Neuronal stem cell (in vitro differentiated cells): ENCODE measurements at regions not wholly inside any gene's neighbourhood (a gene's known extent, or its start where the extent isn't known, plus 50 kb on each side); places are given as distances from the start of the nearest gene placed in this dataset.

Experiments
- DNase-seq: peaks from one replicate; pipeline ENCODE4 v3.0.0-alpha.2; 2013; ENCODE audit warnings: low spot score
- H2AFZ ChIP-seq: one replicate; pipeline ENCODE4 v1.6.1; 2013; ENCODE audit warnings: mild to moderate bottlenecking, low read length, inconsistent platforms
- H2AK5ac ChIP-seq: 2 replicates; pipeline ENCODE4 v1.6.1; 2013; ENCODE audit warnings: low read depth, mild to moderate bottlenecking, inconsistent platforms, low read length, moderate library complexity, mixed read lengths
- H2BK120ac ChIP-seq: 2 replicates; pipeline ENCODE4 v1.6.1; 2013; ENCODE audit warnings: low read depth, mild to moderate bottlenecking, inconsistent platforms, low read length, moderate library complexity, mixed read lengths
- H2BK12ac ChIP-seq: one replicate; pipeline ENCODE4 v1.6.1; 2013; ENCODE audit warnings: low read length, inconsistent platforms
- H2BK15ac ChIP-seq: 2 replicates; pipeline ENCODE4 v1.6.1; 2013; ENCODE audit warnings: mild to moderate bottlenecking, low read length, inconsistent platforms, mixed read lengths
- H2BK5ac ChIP-seq: one replicate; pipeline ENCODE4 v1.6.1; 2013; ENCODE audit warnings: inconsistent platforms, mild to moderate bottlenecking, low read length, moderate library complexity
- H3K14ac ChIP-seq: one replicate; pipeline ENCODE4 v1.6.1; 2013; ENCODE audit warnings: low read length, inconsistent platforms
- H3K18ac ChIP-seq: 2 replicates; pipeline ENCODE4 v1.6.1; 2013; ENCODE audit warnings: low read length, inconsistent platforms
- H3K23ac ChIP-seq: 2 replicates; pipeline ENCODE4 v1.6.1; 2013; ENCODE audit warnings: low read depth, mild to moderate bottlenecking, mixed read lengths, low read length, inconsistent platforms; ENCODE audit not compliant: poor library complexity
- H3K27ac ChIP-seq: replicated peaks from 3 replicates; pipeline ENCODE4 v1.5.1; 2013; ENCODE audit warnings: low read length, inconsistent platforms
- H3K27me3 ChIP-seq, 3 experiments: 2 replicates each; pipeline ENCODE4 v1.6.1; 2013; ENCODE audit warnings: low read length in 3 of 3, mild to moderate bottlenecking in 2 of 3, inconsistent platforms in 1 of 3, low read depth in 1 of 3, mixed read lengths in 1 of 3, moderate library complexity in 1 of 3; ENCODE audit not compliant: control insufficient read depth in 3 of 3, insufficient read depth in 3 of 3
- H3K36me3 ChIP-seq, 2 donors: replicated peaks in 1 of 2; 2 replicates each; pipeline ENCODE4 v1.6.1; 2013; ENCODE audit warnings: low read length in 2 of 2; ENCODE audit not compliant: control insufficient read depth in 2 of 2, insufficient read depth in 2 of 2
- H3K4ac ChIP-seq: 2 replicates; pipeline ENCODE4 v1.6.1; 2013; ENCODE audit warnings: inconsistent platforms, mild to moderate bottlenecking, low read length, moderate library complexity
- H3K4me1 ChIP-seq, 2 donors: 1 replicate in 1 of 2; 2 replicates in 1 of 2; pipeline ENCODE4 v1.6.1; 2013; ENCODE audit warnings: low read length in 2 of 2, low read depth in 1 of 2; ENCODE audit not compliant: control insufficient read depth in 2 of 2, insufficient read depth in 1 of 2
- H3K4me2 ChIP-seq: one replicate; pipeline ENCODE4 v1.6.1; 2013; ENCODE audit warnings: mild to moderate bottlenecking, low read length, inconsistent platforms; ENCODE audit not compliant: insufficient read depth, poor library complexity, severe bottlenecking
- H3K4me3 ChIP-seq, 2 donors: 2 replicates each; pipeline ENCODE4 v1.5.1; 2013; ENCODE audit warnings: low read length in 2 of 2, mild to moderate bottlenecking in 2 of 2, inconsistent platforms in 1 of 2, moderate library complexity in 1 of 2
- H3K79me1 ChIP-seq: one replicate; pipeline ENCODE4 v1.6.1; 2013; ENCODE audit warnings: low read depth, mild to moderate bottlenecking, inconsistent platforms, low read length, moderate library complexity
- H3K9ac ChIP-seq: one replicate; pipeline ENCODE4 v1.6.1; 2013; ENCODE audit warnings: mild to moderate bottlenecking, low read depth, low read length, inconsistent platforms; ENCODE audit not compliant: poor library complexity
- H3K9me3 ChIP-seq, 2 donors: replicated peaks in 1 of 2; 2 replicates each; pipeline versions ENCODE3 to v1.6.1; 2013; ENCODE audit warnings: low read length in 2 of 2, mild to moderate bottlenecking in 2 of 2, inconsistent platforms in 1 of 2, low read depth in 1 of 2, mixed read lengths in 1 of 2, moderate library complexity in 1 of 2; ENCODE audit not compliant: control insufficient read depth in 2 of 2, insufficient read depth in 1 of 2
- H4K8ac ChIP-seq: one replicate; pipeline ENCODE4 v1.6.1; 2013; ENCODE audit warnings: low read depth, mild to moderate bottlenecking, inconsistent platforms, low read length, moderate library complexity
- H4K91ac ChIP-seq: one replicate; pipeline ENCODE4 v1.6.1; 2013; ENCODE audit warnings: low read length, low read depth, mild to moderate bottlenecking, inconsistent platforms; ENCODE audit not compliant: poor library complexity
- WGBS, 2 donors: extraction: QIAGEN DNeasy Blood & Tissue Kit; methylation state at CpG; one replicate each; pipeline ENCODE4 v1.1.7; 2013; ENCODE audit warnings: missing lambda C conversion rate in 2 of 2, mixed read lengths in 1 of 2; ENCODE audit not compliant: insufficient read length in 2 of 2, insufficient replicate concordance in 1 of 2; ENCODE audit errors: extremely low coverage in 2 of 2; 5-methylcytosine and 5-hydroxymethylcytosine counted together

DNA sequence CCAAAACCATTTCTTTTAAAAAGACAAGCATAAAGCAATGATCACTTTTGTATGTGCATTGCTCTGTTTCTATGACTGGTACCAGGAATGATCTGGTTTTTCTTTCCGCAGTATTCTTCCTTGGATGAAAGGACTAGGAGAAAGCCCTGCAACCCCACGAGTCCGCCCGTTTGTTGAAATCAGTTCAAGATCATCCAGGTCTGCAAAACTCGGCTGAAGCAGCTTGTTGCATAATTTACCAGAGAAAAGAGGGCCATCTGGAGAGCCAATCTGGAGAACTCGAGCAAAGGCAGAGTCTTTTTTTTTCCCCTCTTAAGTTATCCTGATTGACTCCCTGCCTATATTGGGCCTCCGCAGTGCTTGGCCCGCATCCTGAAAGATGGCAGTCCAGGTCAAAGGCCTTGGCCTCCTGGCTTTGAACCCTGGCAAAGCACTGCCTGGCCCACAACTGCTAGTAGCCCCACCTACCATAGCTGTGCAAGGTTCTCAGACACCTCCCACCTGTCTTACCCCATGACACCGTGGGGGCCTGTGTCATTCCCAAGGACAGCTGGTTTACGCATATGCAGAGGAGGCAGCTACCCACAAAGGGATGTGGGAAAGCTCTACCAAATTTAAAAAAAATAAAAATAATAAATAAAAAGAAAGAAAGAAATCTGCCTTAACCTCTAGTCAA lies 572.2 kb downstream of the INHBA start:
- no CpG with 5 or more reads among the region's 10 CpGs for WGBS, 2 donors

DNA sequence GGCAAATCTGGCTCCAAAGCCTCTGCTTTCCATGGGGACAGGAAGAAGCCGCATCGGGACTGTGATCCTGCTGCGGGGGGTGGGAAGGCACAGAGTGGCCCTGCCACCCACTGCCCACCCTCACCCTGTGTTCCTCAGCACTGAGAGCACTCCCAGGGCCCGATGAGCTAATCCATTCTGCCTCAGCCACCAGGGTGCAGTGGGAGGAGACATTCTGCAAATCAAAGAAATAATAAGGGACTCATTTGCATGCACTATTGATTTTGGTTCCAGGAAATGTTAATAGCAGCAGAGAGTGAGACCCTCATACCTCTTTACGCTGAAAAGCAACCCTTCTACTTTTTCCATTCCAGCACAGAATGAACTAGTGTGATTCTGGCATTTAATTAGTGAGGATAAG lies 572.8 kb downstream of the INHBA start:
- no peak overlapping the region for H3K18ac ChIP-seq
- H2BK120ac ChIP-seq, result no peak overlapping the region
- no peak overlapping the region for H3K9ac ChIP-seq
- no peak overlapping the region for H2BK15ac ChIP-seq
- no peak overlapping the region for H2BK5ac ChIP-seq
- H3K4me1 ChIP-seq, result peaks cover 17 to 50% of the 10 kb centered on the region in 2 donors
- H4K91ac ChIP-seq, result no peak overlapping the region
- H3K36me3 ChIP-seq, result no peaks in the 10 kb centered on the region
- H3K27me3 ChIP-seq, result no peaks in the 10 kb centered on the region
- H3K4ac ChIP-seq, result no peak overlapping the region
- H3K4me3 ChIP-seq, result no peak overlapping the region
- H3K23ac ChIP-seq, result no peak overlapping the region
- H2AK5ac ChIP-seq, result no peak overlapping the region
- no CpG with 5 or more reads among the region's 5 CpGs for WGBS, 2 donors
- H3K79me1 ChIP-seq, result no peaks in the 10 kb centered on the region
- no peaks in the 10 kb centered on the region for H3K9me3 ChIP-seq
- peak overlapping the region; percentile 57 for H2AFZ ChIP-seq
- no peak for DNase-seq
- no peak overlapping the region for H4K8ac ChIP-seq
- H3K14ac ChIP-seq, result no peak overlapping the region
- H2BK12ac ChIP-seq, result no peak overlapping the region
- H3K27ac ChIP-seq, result no peak overlapping the region
- H3K4me2 ChIP-seq, result no peak overlapping the region

More for the DNA sequence above, 572.2 kb downstream of the INHBA start:
- no peak overlapping the region for H3K4ac ChIP-seq
- no peak overlapping the region for H4K91ac ChIP-seq
- no peak overlapping the region for H2BK15ac ChIP-seq
- no peak for DNase-seq
- H3K9me3 ChIP-seq, result peaks cover 0 to 3% of the 10 kb centered on the region in 2 donors
- H3K79me1 ChIP-seq, result no peaks in the 10 kb centered on the region
- no peaks in the 10 kb centered on the region for H3K27me3 ChIP-seq
- no peak overlapping the region for H3K27ac ChIP-seq
- H2BK5ac ChIP-seq, result no peak overlapping the region
- peak overlapping the region in 1 of 2 donors; percentile 15 for H3K4me3 ChIP-seq
- no peak overlapping the region for H2BK12ac ChIP-seq
- no peak overlapping the region for H3K9ac ChIP-seq
- no peak overlapping the region for H3K23ac ChIP-seq
- no peak overlapping the region for H3K14ac ChIP-seq
- no peak overlapping the region for H3K18ac ChIP-seq
- no peak overlapping the region for H2AK5ac ChIP-seq
- peaks cover 17 to 50% of the 10 kb centered on the region in 2 donors for H3K4me1 ChIP-seq
- no peak overlapping the region for H2BK120ac ChIP-seq
- no peak overlapping the region for H2AFZ ChIP-seq
- H3K36me3 ChIP-seq, result no peaks in the 10 kb centered on the region
- H3K4me2 ChIP-seq, result no peak overlapping the region
- no peak overlapping the region for H4K8ac ChIP-seq

DNA sequence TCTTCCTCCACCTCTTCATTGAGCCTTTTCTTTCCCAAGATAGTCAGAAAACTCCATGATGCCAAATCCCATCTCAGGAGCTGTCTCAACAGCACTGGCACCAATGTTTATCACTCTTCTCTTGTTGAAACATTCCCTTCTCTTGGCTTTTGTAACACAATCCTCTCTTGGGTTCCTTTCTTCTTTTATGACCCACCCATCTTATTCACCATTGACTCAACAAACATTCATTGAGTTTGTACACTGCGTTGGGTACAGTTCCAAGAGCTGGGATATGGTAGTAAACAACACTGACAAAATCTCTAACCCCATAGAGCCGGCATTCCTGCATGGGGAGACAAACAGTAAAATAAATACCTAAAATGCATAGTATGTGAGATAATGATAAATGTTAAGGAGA lies 577.5 kb downstream of the INHBA start:
- Histone ChIP-seq H3K27ac (no peak overlapping the region), H3K9me3 (no peaks in the 10 kb centered on the region), H2BK12ac (no peak overlapping the region), H4K91ac (no peak overlapping the region), H4K8ac (no peak overlapping the region), H2BK15ac (no peak overlapping the region), H2BK5ac (no peak overlapping the region), H3K23ac (no peak overlapping the region), H3K18ac (no peak overlapping the region), H3K4me1 (peaks cover 13 to 23% of the 10 kb centered on the region in 2 donors), H3K27me3 (no peaks in the 10 kb centered on the region), H3K79me1 (no peaks in the 10 kb centered on the region), H3K4me3 (no peak overlapping the region), H3K9ac (no peak overlapping the region), H2AFZ (no peak overlapping the region), H3K36me3 (no peaks in the 10 kb centered on the region), H2BK120ac (no peak overlapping the region), H2AK5ac (no peak overlapping the region), H3K4ac (no peak overlapping the region), H3K4me2 (no peak overlapping the region), H3K14ac (no peak overlapping the region)
- WGBS, 2 donors, result no CpG with 5 or more reads among the region's 2 CpGs
- DNase-seq, result no peak

DNA sequence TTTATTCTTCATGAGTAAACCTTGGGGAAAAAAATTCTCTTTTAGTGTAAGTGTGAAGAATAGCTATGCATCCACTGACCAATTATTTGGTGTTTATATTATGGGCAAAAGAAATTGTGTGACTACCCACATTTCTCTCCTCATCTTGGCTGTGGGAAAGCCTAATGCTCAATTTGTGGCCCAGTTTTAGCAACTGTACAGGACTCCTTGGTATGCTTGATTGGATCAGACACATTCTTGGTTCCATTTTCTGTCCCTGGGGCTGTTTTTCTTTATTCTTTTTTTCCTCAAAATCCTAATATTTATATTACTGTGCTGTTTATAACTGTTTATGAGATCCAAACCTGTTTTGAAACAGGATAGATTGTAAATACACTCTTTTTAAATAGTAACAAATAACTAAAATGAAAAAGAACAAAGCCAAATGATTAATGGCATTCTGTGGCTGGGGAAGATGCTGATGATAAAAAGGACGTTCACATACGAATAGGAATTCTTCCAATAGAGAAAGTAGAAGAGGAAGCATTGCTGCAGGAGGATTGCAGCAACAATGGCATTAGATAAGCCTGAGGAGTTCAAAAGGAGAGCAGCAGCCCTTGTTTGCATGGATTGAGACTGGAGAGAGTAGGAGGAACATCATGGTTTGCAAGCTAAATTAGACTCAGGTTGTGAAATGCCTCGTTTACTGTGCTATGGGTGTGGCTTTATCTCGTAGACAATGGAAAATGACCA lies 580.5 kb downstream of the INHBA start:
- H3K4ac ChIP-seq, result no peak overlapping the region
- no peak overlapping the region for H4K8ac ChIP-seq
- no peak overlapping the region for H3K27ac ChIP-seq
- H3K14ac ChIP-seq, result no peak overlapping the region
- H3K4me1 ChIP-seq, result peaks cover 2 to 3% of the 10 kb centered on the region in 2 donors
- H3K4me3 ChIP-seq, result no peak overlapping the region
- no peak overlapping the region for H3K4me2 ChIP-seq
- no peaks in the 10 kb centered on the region for H3K79me1 ChIP-seq
- H3K23ac ChIP-seq, result no peak overlapping the region
- no peak overlapping the region for H3K18ac ChIP-seq
- no peak for DNase-seq
- no peak overlapping the region for H2BK5ac ChIP-seq
- H2BK15ac ChIP-seq, result no peak overlapping the region
- H2BK120ac ChIP-seq, result no peak overlapping the region
- WGBS, 2 donors, result no CpG with 5 or more reads among the region's 4 CpGs
- H3K9ac ChIP-seq, result no peak overlapping the region
- H4K91ac ChIP-seq, result no peak overlapping the region
- no peak overlapping the region for H2AK5ac ChIP-seq
- no peaks in the 10 kb centered on the region for H3K27me3 ChIP-seq
- peak overlapping the region; percentile 39 for H2AFZ ChIP-seq
- no peaks in the 10 kb centered on the region for H3K36me3 ChIP-seq
- H3K9me3 ChIP-seq, result no peaks in the 10 kb centered on the region
- no peak overlapping the region for H2BK12ac ChIP-seq
